ENCODE measurements at regions not wholly inside any gene's neighbourhood (a gene's known extent, or its start where the extent isn't known, plus 50 kb on each side); places are given as distances from the start of the nearest gene placed in this dataset.

- DNase-seq: no peak
- Mint-ChIP-seq H3K27ac (no peak overlapping the region), H3K27me3 (ENCODE audit: low read depth) (no peaks in the 10 kb centered on the region), H3K9me3 (peaks cover 12% of the 10 kb centered on the region in 2 experiments), H3K4me1 (peaks cover 0 to 5% of the 10 kb centered on the region in 2 experiments; a peak in 1 of 4 replicates), H3K36me3 (ENCODE audit: insufficient read depth in 1 of 3, low read depth in 3 of 3) (peaks cover 8 to 15% (median 11%) of the 10 kb centered on the region in 3 experiments), H3K4me3 (no peak overlapping the region)
- Histone ChIP-seq H3T11ph (ENCODE audit: low read length) (no peak overlapping the region), H2BK120ac (ENCODE audit: low read depth, low read length, poor library complexity, severe bottlenecking) (no peak overlapping the region), H2AK5ac (ENCODE audit: insufficient read length, low read length) (no peak overlapping the region), H3K23ac (ENCODE audit: insufficient read length, low read depth, low read length) (no peak overlapping the region), H4K8ac (replicated peaks; ENCODE audit: insufficient read length, low read depth, low read length) (no peak overlapping the region), H4K91ac (ENCODE audit: insufficient read length, low read depth, low read length) (no peak overlapping the region), H3K79me1 (ENCODE audit: insufficient read depth, low read depth, low read length, poor library complexity, severe bottlenecking) (no peaks in the 10 kb centered on the region), H3K79me2 (ENCODE audit: insufficient read depth, low read length) (no peaks in the 10 kb centered on the region), H3K9ac (ENCODE audit: extremely low read depth, insufficient read length, low read length) (no peak overlapping the region), H3K9me3 (ENCODE audit: control insufficient read depth, low read depth, low read length) (no peaks in the 10 kb centered on the region), H2BK5ac (ENCODE audit: insufficient read length, low read length) (no peak overlapping the region), H3K27ac (ENCODE audit: insufficient read length, low read depth, low read length) (no peak overlapping the region), H4K20me1 (ENCODE audit: control insufficient read depth, insufficient read depth, insufficient read length) (no peaks in the 10 kb centered on the region), H3K4ac (ENCODE audit: low read depth, low read length) (no peak overlapping the region), H4K5ac (ENCODE audit: insufficient read length, low read depth, low read length) (no peak overlapping the region), H3K27me3 (ENCODE audit: insufficient read depth, low read length) (no peaks in the 10 kb centered on the region), H3K56ac (ENCODE audit: insufficient read length, low read depth, low read length) (no peak overlapping the region), H3K4me1 (ENCODE audit: insufficient read depth, low read length) (no peaks in the 10 kb centered on the region), H2BK20ac (ENCODE audit: low read depth, low read length, poor library complexity, severe bottlenecking) (no peak overlapping the region), H3K4me2 (ENCODE audit: insufficient read depth, insufficient read length, low read length) (no peak overlapping the region), H2BK12ac (ENCODE audit: insufficient read length, low read depth, low read length) (no peak overlapping the region), H2AFZ (ENCODE audit: low read length) (no peak overlapping the region), H3K14ac (ENCODE audit: insufficient read depth, low read length) (no peak overlapping the region), H2BK15ac (ENCODE audit: low read depth, low read length) (no peak overlapping the region), H3K23me2 (ENCODE audit: insufficient read length, low read depth, low read length, poor library complexity, severe bottlenecking) (no peaks in the 10 kb centered on the region), H3K18ac (ENCODE audit: insufficient read length, low read depth, low read length) (no peak overlapping the region)
- no CpG with 5 or more reads among the region's 1 CpG for WGBS (ENCODE audit: extremely low coverage, insufficient read length, low lambda C conversion rate)
- TF ChIP-seq CTCF (conservative IDR thresholded peaks at IDR 0.05): no peak
Observed at GRCh38 chr17:12457493-12457892, 208.2 kb upstream of the MYOCD start.

Measured in H9 (cell line).